ENCODE measurements at regions not wholly inside any gene's neighbourhood (a gene's known extent, or its start where the extent isn't known, plus 50 kb on each side); places are given as distances from the start of the nearest gene placed in this dataset.
"Not testable (repeated sequence)": the region's sequence is repeated elsewhere in the genome, so short reads cannot be mapped to it uniquely, and the experiment has no call there.

GRCh38 chr11:46210133-46210636, 67.3 kb upstream of the CREB3L1 start:
- H3K9me3 ChIP-seq (replicated peaks in 1 of 3), result no peaks in the 10 kb centered on the region
- H3K27ac ChIP-seq, result no peak overlapping the region
- intact Hi-C loops (cut with DNase I), result no loop called here
- peaks cover 0 to 5% of the 10 kb centered on the region in 2 donors for H3K4me1 ChIP-seq (replicated peaks in 1 of 2)
- peak; percentile 43 to 87 (median 77) for DNase-seq
- TF ChIP-seq CTCF (IDR thresholded peaks at IDR 0.05) (no peak), POLR2A (IDR thresholded peaks at IDR 0.05) (no peak)
- H3K4me3 ChIP-seq, result no peak overlapping the region
- WGBS, 4 donors, result 40 to 54% (median 43%) methylated on average over 4 of the region's 4 CpGs
- no peaks in the 10 kb centered on the region for H3K36me3 ChIP-seq (replicated peaks in 1 of 2)
- no peaks in the 10 kb centered on the region for H3K27me3 ChIP-seq

- H3K4me3 ChIP-seq; H3K36me3 ChIP-seq (replicated peaks in 1 of 2); H3K27ac ChIP-seq; intact Hi-C loops (cut with DNase I); H3K27me3 ChIP-seq; H3K4me1 ChIP-seq (replicated peaks in 1 of 2); H3K9me3 ChIP-seq (replicated peaks in 1 of 3): not testable (repeated sequence)
- DNase-seq, result peak in 1 of 7 donors; percentile 35
- WGBS, 4 donors, result 60 to 70% (median 69%) methylated on average over 5 of the region's 5 CpGs
These were observed 67.8 kb upstream of the CREB3L1 start for GRCh38 chr11:46209624-46210023.

- 89 to 97% (median 91%) methylated on average over 4 of the region's 4 CpGs for WGBS, 4 donors
- Histone ChIP-seq H3K4me3 (no peak overlapping the region), H3K27me3 (no peaks in the 10 kb centered on the region), H3K9me3 (replicated peaks in 1 of 3) (no peaks in the 10 kb centered on the region), H3K4me1 (replicated peaks in 1 of 2) (peaks cover 0 to 5% of the 10 kb centered on the region in 2 donors), H3K27ac (no peak overlapping the region), H3K36me3 (replicated peaks in 1 of 2) (no peaks in the 10 kb centered on the region)
- DNase-seq, result peak in 1 of 7 donors; percentile 13
- no peak for TF ChIP-seq CTCF (IDR thresholded peaks at IDR 0.05)
- no peak for TF ChIP-seq POLR2A (IDR thresholded peaks at IDR 0.05)
- intact Hi-C loops (cut with DNase I), result no loop called here
These were observed 68.7 kb upstream of the CREB3L1 start for GRCh38 chr11:46208803-46209202.

- no peak overlapping the region for H3K27ac ChIP-seq
- 56 to 70% (median 65%) methylated on average over 3 to 4 of the region's 4 CpGs for WGBS, 4 donors
- H3K36me3 ChIP-seq (replicated peaks in 1 of 2), result no peaks in the 10 kb centered on the region
- peak in 1 of 7 donors; percentile 23 for DNase-seq
- intact Hi-C loops (cut with DNase I), result no loop called here
- H3K4me1 ChIP-seq (replicated peaks in 1 of 2), result peaks cover 0 to 5% of the 10 kb centered on the region in 2 donors
- H3K27me3 ChIP-seq, result no peaks in the 10 kb centered on the region
- TF ChIP-seq POLR2A (IDR thresholded peaks at IDR 0.05), result no peak
- no peak for TF ChIP-seq CTCF (IDR thresholded peaks at IDR 0.05)
- H3K9me3 ChIP-seq (replicated peaks in 1 of 3), result no peaks in the 10 kb centered on the region
- no peak overlapping the region for H3K4me3 ChIP-seq
These were observed 70.2 kb upstream of the CREB3L1 start for GRCh38 chr11:46207270-46207669.

- H3K4me3 ChIP-seq; H3K4me1 ChIP-seq (replicated peaks in 1 of 2); H3K36me3 ChIP-seq (replicated peaks in 1 of 2); H3K27ac ChIP-seq; DNase-seq; H3K27me3 ChIP-seq; intact Hi-C loops (cut with DNase I); H3K9me3 ChIP-seq (replicated peaks in 1 of 3): not testable (repeated sequence)
- whole genome bisulfite sequencing, 4 donors, result 89 to 94% (median 92%) methylated on average over 7 of the region's 7 CpGs
These were observed 73.0 kb upstream of the CREB3L1 start for GRCh38 chr11:46204415-46204814.

All from adrenal gland (tissue), 9 donors.